OCI-LY7 (cell line): ENCODE measurements at regions not wholly inside any gene's neighbourhood (a gene's known extent, or its start where the extent isn't known, plus 50 kb on each side); places are given as distances from the start of the nearest gene placed in this dataset.

ENCODE experiments used
- CTCF ChIP-seq: fragments of 200-600 bp; sonication (generic); conservative IDR thresholded peaks from 2 replicates; pipeline ENCODE4 v1.5.1; 2014; ENCODE audit warnings: mild to moderate bottlenecking, antibody characterized with exemption, low read length, moderate library complexity, mixed read lengths
- EZH2phosphoT487 ChIP-seq: fragments of 200-600 bp; sonication (generic); IDR thresholded peaks from 2 replicates; pipeline ENCODE4 v1.6.1; 2018; ENCODE audit warnings: low read depth, borderline replicate concordance, mild to moderate bottlenecking, mixed run types, antibody characterized with exemption, low read length, moderate library complexity, mixed read lengths

- no peak for TF ChIP-seq CTCF
- no peak for TF ChIP-seq EZH2phosphoT487
Observed at GRCh38 chr3:134721214-134721613, 70.4 kb upstream of the KY start.
